Kidney glomerular epithelial cell (primary cell): ENCODE measurements at regions not wholly inside any gene's neighbourhood (a gene's known extent, or its start where the extent isn't known, plus 50 kb on each side); places are given as distances from the start of the nearest gene placed in this dataset.
A peak's percentile ranks its signal among the peaks of the same experiment; 100 is the strongest.
"Not testable (repeated sequence)": the region's sequence is repeated elsewhere in the genome, so short reads cannot be mapped to it uniquely, and the experiment has no call there.

Experiments used
- DNase-seq: peaks from one replicate; lab custom pipeline; 2025; lab: John Stamatoyannopoulos, UW

GRCh38 chr9:83191154-83191553 is 128.2 kb upstream of the RASEF start:
- no peak for DNase-seq

GRCh38 chr9:83189026-83189425 is 126.1 kb upstream of the RASEF start:
- DNase-seq, result not testable (repeated sequence)

- no peak for DNase-seq
Observed at GRCh38 chr9:83188277-83188676, 125.3 kb upstream of the RASEF start.

- DNase-seq, result no peak
Observed at GRCh38 chr9:83186155-83186737, 123.3 kb upstream of the RASEF start.

GRCh38 chr9:83185488-83186154 is 122.7 kb upstream of the RASEF start:
- DNase-seq, result no peak

- DNase-seq, result no peak
Observed at GRCh38 chr9:83183621-83184020, 120.7 kb upstream of the RASEF start.

GRCh38 chr9:83182071-83182470 is 119.1 kb upstream of the RASEF start:
- DNase-seq, result peak; percentile 41

GRCh38 chr9:83178717-83179116 is 115.8 kb upstream of the RASEF start:
- no peak for DNase-seq

- no peak for DNase-seq
Observed at GRCh38 chr9:83177747-83178146, 114.8 kb upstream of the RASEF start.

GRCh38 chr9:83167126-83167525 is 104.2 kb upstream of the RASEF start:
- DNase-seq, result peak; percentile 38

- DNase-seq, result peak; percentile 6
Observed at GRCh38 chr9:83166372-83166771, 103.4 kb upstream of the RASEF start.

GRCh38 chr9:83155733-83156132 is 92.8 kb upstream of the RASEF start:
- DNase-seq, result no peak

- peak; percentile 89 for DNase-seq
Observed at GRCh38 chr9:83154821-83155220, 91.9 kb upstream of the RASEF start.

- peak; percentile 70 for DNase-seq
Observed at GRCh38 chr9:83154087-83154736, 91.3 kb upstream of the RASEF start.

- DNase-seq, result no peak
Observed at GRCh38 chr9:83153030-83153429, 90.1 kb upstream of the RASEF start.

GRCh38 chr9:83151627-83152137 is 88.7 kb upstream of the RASEF start:
- DNase-seq, result no peak

GRCh38 chr9:83147315-83148149 is 84.6 kb upstream of the RASEF start:
- DNase-seq, result no peak

- no peak for DNase-seq
Observed at GRCh38 chr9:83146325-83146724, 83.4 kb upstream of the RASEF start.

- DNase-seq, result no peak
Observed at GRCh38 chr9:83144492-83144891, 81.5 kb upstream of the RASEF start.

GRCh38 chr9:83142389-83142788 is 79.4 kb upstream of the RASEF start:
- DNase-seq, result no peak

GRCh38 chr9:83141887-83142286 is 78.9 kb upstream of the RASEF start:
- no peak for DNase-seq

- no peak for DNase-seq
Observed at GRCh38 chr9:83140061-83140460, 77.1 kb upstream of the RASEF start.
